K562 (cell line): ENCODE measurements at regions not wholly inside any gene's neighbourhood (a gene's known extent, or its start where the extent isn't known, plus 50 kb on each side); places are given as distances from the start of the nearest gene placed in this dataset.

Experiments used
- E2F3 ChIP-seq: fragments of 250-450 bp; sonication (Bioruptor Pico); IDR thresholded peaks from 2 replicates; pipeline ENCODE4 v1.4.0; 2020; ENCODE audit warnings: mild to moderate bottlenecking
- ESRRA ChIP-seq: fragments of 450-650 bp; IDR thresholded peaks from 2 replicates; pipeline ENCODE4 v1.6.1; 2014; ENCODE audit warnings: low read depth, mild to moderate bottlenecking, moderate library complexity, borderline replicate concordance
- HBP1 ChIP-seq: fragments of 450-650 bp; formaldehyde crosslinking; IDR thresholded peaks from 2 replicates; pipeline ENCODE4 v1.4.0; 2022; ENCODE audit warnings: missing genetic modification characterization
- HMG20B ChIP-seq: fragments of 250-450 bp; sonication (Bioruptor Pico); IDR thresholded peaks from 2 replicates; pipeline ENCODE4 v1.5.0; 2021; ENCODE audit warnings: mild to moderate bottlenecking
- MAX ChIP-seq: sonication (generic); formaldehyde crosslinking; IDR thresholded peaks from 2 replicates; pipeline ENCODE4 v1.9.0; 2022; ENCODE audit warnings: mild to moderate bottlenecking, missing genetic modification reagents
- PATZ1 ChIP-seq: fragments of 250-450 bp; sonication (Bioruptor Pico); IDR thresholded peaks from 2 replicates; pipeline ENCODE4 v1.5.0; 2020; ENCODE audit warnings: mild to moderate bottlenecking, borderline replicate concordance
- RAD21 ChIP-seq, 2 experiments: fragments of 250-450 bp in 1 of 2; fragments of 450-650 bp in 1 of 2; sonication (Bioruptor Pico) in 1 of 2; formaldehyde crosslinking in 1 of 2; IDR thresholded peaks in 1 of 2; conservative IDR thresholded peaks in 1 of 2; 2 replicates each; pipeline versions ENCODE4 v1.4.0 to v1.8.0; 2020 to 2022; ENCODE audit warnings: mild to moderate bottlenecking in 2 of 2, moderate library complexity in 1 of 2
- RNF2 ChIP-seq: sonication (generic); IDR thresholded peaks from 2 replicates; pipeline ENCODE4 v1.6.1; 2016
- SP2 ChIP-seq: IDR thresholded peaks from 2 replicates; pipeline ENCODE4 v1.6.1; 2011; ENCODE audit warnings: mild to moderate bottlenecking, low read depth, low read length, moderate library complexity; ENCODE audit not compliant: poor library complexity, severe bottlenecking; ENCODE audit errors: extremely low read depth
- TAF15 ChIP-seq: fragments of 200-400 bp; formaldehyde crosslinking; IDR thresholded peaks from 2 replicates; pipeline ENCODE4 v1.6.1; 2017; ENCODE audit warnings: mild to moderate bottlenecking, low read depth, low read length, moderate library complexity
- ZNF592 ChIP-seq: fragments of 450-650 bp; IDR thresholded peaks from 2 replicates; pipeline ENCODE4 v1.6.1; 2017; ENCODE audit warnings: antibody characterized with exemption, mild to moderate bottlenecking

GRCh38 chr12:72766517-72766916 is 494.3 kb downstream of the TRHDE start:
- TF ChIP-seq ESRRA, result no peak
- no peak for TF ChIP-seq TAF15
- TF ChIP-seq RAD21 (CRISPR knock-in tag; conservative IDR thresholded peaks at IDR 0.05 in 1 of 2, IDR thresholded peaks at IDR 0.05 in 1 of 2), result no peak
- no peak for TF ChIP-seq E2F3 (CRISPR knock-in tag)
- no peak for TF ChIP-seq PATZ1 (CRISPR knock-in tag)
- TF ChIP-seq SP2, result no peak
- TF ChIP-seq ZNF592, result no peak
- no peak for TF ChIP-seq MAX
- no peak for TF ChIP-seq RNF2
- no peak for TF ChIP-seq HBP1
- TF ChIP-seq HMG20B (CRISPR knock-in tag), result no peak
